ENCODE measurements at regions not wholly inside any gene's neighbourhood (a gene's known extent, or its start where the extent isn't known, plus 50 kb on each side); places are given as distances from the start of the nearest gene placed in this dataset.
"Not testable (repeated sequence)": the region's sequence is repeated elsewhere in the genome, so short reads cannot be mapped to it uniquely, and the experiment has no call there.

DNA sequence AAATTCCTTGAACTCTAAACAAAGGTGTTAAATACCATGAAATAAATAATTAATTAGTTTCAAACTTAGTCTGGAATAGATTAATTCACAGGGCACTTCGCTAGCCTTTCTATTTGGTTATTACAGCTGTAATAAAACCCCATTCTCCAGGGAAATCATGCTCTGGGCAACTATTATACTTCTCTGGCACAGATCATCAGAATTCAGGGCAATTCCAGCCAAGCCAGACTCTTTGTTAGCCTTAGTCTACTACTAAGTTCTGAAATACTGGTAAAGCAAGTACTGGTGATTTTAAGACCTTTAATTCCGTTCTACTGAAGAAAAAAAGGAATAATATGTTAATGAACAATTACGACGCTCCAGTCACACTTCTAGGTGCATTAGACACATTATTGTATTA lies 123.4 kb upstream of the PDE1A start:
- DNase-seq: no peak

DNA sequence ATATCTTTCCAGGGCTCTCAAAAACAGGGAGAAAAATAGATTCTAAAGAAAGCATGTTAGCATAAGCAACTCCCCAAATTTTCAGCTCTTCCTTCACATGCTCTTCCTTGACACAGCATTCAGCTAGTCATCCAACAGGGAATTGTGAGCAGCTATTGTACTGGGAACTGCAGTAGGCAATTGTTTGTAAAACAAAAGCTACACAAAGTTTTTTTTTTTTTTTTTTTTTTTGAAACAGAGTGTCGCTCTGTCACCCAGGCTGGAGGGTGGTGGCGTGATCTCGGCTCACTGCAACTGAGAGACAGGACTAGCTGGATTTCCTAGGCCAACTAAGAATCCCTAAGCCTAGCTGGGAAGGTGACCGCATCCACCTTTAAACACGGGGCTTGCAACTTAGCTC lies 125.4 kb upstream of the PDE1A start:
- not testable (repeated sequence) for DNase-seq

DNA sequence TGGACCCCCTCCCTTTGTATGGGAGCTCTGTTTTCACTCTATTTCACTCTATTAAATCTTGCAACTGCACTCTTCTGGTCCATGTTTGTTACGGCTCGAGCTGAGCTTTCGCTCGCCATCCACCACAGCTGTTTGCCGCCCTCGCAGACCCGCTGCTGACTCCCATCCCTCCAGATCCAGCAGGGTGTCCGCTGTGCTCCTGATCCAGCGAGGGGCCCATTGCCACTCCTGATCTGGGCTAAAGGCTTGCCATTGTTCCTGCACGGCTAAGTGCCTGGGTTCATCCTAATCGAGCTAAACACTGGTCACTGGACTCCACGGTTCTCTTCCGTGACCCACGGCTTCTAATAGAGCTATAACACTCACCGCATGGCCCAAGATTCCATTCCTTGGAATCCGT lies 125.9 kb upstream of the PDE1A start:
- not testable (repeated sequence) for DNase-seq

DNA sequence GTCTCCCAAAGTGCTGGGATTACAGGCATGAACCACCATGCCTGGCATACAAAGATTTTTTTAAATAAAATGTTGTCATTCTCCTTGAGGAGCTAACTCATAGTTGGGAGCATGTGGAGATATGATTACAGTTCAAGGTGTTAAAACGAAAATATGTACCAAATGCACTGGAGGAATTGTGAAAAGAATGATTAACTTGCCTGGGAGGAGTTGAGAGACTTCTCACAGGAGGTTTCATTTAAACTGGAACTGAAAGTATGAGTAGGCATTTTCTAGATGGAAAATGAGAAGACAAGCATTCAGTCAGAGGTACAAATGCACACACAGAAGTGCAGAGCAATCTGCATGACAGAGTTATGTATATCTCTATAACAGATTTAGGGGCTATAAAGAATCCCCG lies 126.6 kb upstream of the PDE1A start:
- no peak for DNase-seq

DNA sequence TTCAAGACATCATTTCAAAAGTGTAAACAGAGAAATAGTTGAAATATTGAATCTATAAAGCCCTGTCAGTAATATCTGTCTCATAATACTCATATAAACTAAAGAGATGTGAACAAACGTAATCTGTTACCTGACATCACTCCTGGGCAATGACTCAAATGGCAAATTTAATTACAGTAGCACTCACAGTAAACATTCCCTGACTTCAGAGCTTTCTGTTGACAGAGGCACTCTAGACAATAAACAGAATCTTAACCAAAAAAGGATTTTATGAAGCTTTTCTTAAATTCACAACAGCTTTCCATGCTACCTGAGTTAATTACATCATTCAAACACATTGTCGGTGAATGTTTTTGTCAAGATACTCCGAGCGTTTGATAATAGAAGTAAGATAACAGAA lies 128.1 kb upstream of the PDE1A start:
- no peak for DNase-seq

DNA sequence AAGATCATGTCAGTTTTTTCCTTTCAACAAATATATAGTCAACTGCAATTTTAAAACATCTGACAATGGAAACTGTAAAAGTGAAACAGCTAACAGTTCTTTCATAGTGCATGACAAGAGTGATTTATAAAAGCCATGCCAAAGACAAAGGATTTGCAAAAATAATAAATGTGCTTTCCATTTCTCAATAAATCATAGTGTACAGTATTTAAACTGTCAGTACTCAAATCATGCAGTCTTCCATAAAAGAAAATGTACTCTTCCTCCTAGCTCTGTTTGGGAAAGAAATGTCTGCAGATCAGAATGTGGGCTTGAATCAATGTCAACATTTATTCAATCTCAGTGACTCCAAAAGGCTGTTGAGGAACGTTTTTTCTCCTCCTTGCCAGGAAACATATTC lies 131.7 kb upstream of the PDE1A start:
- DNase-seq: no peak

DNA sequence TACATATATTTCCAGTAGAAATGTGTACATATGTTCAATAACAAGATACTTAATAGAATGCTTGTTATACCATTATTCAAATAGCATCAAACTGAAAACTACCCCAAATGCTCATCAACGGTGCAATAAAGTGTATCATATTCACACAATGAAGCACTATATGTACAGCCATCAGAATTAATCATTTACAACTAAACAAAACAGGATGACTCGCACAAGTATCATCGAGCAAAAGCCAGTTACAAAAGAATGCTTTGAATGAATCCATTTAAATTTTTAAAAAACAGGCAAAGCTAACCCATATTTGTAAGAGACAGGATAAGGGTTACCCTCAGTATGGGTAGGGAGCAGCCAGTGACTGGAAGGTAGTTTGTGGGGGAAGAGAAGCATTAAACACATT lies 132.8 kb upstream of the PDE1A start:
- no peak for DNase-seq

DNA sequence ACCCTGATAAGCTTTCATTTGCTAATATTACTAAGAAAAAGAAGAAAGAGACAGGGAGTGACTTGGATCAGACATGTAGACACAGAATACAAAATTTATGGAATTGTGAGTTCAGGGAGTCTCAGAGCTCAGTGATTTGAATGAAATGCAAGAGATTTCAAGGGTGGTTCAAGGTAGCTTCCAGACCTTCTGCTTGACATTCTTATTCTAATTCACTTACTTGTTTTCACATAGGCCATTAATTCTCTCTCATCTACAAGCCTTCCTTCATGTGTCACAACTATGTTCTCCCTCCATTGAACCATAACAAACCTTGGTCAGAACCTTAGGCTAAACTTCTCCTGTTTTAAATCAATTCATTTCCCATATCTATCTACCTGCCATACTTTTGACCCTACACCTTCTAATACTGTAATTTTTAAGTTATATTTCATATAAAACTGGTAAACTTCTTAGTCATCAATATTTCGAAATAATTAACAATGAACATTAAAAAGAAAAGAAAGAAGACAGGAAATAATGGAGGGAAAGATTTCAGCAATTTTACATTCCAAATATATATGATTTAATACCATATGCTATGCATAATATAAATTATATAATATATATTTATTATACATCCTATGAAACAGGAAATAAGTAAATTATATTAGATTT lies 139.2 kb upstream of the PDE1A start:
- no peak for DNase-seq

DNA sequence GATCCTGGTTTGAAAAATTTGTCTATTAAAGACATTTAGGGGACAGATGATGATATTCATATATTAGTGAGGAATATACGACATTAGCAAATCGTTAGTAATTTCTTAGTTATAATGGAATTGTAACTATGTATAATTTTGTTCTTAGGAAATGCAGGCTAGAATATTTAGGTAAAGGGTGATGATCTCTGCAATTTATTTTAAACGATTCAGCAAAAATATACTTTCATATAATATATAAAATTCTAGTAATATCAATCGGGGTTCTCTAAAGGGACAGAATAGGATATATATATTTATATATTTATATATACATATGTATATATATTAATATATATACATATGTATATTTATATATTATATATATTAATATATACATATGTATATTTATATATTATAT lies 142.5 kb upstream of the DNAJC10 start:
- no peak for DNase-seq

DNA sequence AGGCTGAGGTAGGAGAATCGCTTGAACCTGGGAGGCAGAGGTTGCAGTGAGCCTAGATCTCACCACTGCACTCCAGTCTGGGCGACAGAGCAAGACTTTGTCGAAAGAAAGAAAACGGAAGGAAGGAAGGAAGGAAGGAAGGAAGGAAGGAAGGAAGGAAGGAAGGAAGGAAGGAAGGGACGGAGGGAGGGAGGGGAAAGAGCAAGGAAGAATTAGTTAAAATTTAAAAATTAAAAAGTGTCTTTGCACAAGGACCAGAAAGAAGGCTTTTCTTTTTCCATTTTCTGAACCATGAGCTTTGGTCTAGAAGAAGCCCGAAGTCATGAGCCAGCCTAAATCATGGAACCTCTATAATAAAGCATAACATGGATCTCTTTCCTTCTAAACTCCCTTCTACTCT lies 138.2 kb upstream of the DNAJC10 start:
- no peak for DNase-seq

DNA sequence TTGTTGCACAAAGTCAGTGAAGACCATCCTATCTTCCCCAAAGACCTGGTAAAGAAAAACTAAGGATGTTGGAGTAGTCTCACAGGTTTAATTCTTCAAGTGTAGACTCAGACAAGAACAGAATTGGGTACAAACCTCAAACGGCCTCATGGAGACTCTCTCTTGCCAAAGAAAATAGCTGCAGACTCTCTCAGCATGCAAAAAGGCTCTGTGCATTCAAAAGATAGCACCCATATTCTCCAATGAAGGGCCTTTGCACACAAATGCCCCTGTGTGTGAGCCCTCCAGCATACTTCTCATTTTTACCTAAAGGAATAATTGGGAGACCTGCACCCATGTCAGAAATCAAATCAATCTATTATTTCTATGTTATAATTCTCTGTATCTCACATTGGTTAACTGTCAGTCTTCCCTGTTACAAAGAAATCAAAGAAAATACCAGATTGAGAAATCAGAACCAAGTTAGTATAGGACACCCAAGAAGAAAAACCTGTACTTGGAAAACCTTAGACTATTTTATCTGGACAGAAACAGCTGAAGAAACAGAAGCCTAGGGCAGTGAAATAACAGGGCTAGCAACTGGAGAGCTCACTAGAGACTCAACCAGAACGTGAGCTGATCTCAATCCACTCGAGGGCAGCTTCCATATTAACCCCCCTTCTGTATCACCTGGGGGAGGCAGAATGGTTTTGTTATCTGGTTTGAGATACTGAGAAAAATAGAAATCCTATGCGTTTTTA lies 134.7 kb upstream of the DNAJC10 start:
- no peak for DNase-seq

DNA sequence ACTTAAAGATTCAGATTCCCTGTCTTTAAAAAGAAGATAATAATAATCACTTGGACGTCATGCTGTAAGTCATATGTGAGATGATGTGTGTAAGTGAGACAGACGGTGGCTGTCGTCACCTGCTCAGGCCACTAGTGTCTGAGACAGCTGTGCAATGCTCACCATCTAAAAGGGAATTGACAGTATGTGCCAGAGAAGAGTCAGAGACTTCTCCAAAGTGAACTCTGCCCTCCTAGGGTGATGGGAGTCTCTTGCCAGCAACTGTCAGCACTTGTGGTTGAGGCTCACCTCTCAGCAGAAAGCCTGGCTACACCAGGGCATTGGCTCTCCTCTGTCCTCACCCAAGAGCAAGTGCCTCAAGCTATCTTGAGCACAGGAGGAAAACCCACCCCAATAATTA lies 131.6 kb upstream of the DNAJC10 start:
- DNase-seq: no peak

DNA sequence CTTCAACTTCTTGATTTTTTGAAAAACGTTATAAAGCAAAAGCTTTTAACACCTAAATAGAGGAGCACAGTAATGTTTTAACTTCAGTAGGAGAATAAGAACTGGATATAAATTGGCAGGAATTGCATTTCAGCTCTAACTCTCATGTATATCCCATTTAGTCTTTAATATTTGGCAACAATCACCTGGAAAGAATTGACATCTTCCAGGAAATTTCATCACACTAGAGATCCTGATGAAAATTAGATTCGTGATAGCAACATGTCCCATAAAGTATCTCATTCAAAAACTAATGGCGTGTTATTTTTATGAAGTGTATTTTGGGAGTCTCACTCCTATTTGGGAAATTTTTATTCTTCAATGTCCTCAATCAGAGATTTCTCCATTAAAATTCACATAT lies 131.1 kb upstream of the DNAJC10 start:
- no peak for DNase-seq

DNA sequence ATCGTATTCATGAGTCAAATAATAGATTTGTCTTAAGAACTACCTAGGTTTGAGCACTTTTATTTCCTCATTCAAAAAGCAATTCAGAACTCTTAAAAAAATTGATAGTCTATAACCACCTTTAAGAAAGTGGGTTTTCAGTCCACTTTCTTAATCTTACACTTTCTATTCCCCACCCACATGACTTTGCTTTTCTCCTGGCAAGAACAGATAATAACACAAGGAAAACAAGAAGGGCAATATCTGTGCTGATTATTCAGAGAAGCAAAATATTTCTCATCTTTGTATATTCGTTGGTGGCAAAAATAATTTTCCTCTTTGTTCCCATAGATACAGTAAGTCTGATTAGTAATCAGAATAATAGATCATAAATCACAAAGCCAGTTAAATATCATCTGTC lies 130.6 kb upstream of the DNAJC10 start:
- DNase-seq: no peak

DNA sequence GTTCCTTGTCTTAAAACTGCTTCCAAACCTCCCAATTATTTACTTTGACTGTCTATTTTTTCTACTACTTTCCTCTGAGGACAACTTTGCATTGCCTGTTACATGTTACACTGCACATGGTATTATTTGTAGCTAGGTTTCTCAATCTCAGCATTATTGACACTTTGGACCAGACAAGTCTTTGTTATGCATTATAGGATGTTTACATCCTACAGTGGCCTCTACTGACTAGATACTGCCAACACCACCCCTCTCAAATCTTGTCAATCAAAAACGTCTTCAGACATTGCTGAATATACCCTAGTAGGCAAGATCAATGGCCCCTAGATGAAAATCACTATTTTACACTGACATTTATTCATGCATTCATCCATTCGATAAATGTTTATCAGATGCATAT lies 129.6 kb upstream of the DNAJC10 start:
- no peak for DNase-seq

DNA sequence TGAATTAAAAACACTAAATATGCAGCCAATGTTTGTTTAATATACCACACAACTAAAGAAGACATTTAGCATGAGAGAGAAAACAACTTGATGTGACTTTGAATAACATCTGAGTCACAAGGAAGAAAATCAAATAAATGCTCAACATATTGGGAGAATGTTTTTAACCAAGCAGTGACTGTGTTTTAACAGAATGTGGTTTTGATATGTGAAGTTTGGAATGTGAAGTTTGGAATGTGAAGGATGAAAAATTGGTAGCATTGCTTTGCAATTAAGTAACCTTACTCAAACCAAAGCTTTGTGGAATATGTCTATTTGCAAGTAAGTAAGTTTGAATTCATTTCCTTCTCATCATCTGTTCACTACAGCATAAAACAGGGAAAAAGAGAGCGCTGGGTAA lies 128.2 kb upstream of the DNAJC10 start:
- DNase-seq: no peak

DNA sequence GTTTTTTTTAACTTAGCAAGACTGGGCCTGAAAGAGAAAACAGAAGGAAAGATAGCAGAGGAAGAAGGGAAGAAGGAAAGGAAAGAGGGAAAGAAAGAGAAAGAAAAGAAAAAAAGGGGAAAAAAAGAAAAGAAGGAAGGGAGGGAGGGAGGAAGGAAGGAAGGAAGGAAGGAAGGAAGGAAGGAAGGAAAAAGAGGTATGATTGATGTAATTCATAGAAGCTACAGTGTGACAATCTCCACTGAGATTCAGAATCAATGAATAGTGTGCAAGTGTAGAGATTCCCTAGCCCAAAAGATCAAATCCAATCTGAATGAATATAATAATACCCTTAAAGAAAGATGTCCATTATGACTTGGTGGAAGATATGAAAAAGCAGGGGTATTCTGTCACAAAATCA lies 126.9 kb upstream of the DNAJC10 start:
- no peak for DNase-seq

DNA sequence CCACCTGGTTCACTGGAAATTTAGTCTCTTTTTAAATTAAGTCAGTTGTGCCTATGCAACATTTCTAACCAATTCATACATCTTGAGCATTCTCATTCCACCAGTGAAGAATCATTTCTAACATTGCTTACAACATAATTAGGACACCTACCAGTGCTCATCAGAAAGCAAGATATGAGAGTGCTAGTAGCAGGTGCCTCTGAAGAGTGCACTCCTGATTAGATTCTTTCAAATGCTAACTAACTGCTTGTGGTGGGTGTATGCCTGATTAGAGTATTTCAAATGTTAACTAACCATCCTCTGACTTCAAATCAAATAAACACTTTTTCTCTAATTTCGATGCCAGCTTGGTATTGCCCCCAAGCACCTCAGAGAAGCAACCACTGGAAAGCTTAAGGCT lies 124.3 kb upstream of the DNAJC10 start:
- no peak for DNase-seq

DNA sequence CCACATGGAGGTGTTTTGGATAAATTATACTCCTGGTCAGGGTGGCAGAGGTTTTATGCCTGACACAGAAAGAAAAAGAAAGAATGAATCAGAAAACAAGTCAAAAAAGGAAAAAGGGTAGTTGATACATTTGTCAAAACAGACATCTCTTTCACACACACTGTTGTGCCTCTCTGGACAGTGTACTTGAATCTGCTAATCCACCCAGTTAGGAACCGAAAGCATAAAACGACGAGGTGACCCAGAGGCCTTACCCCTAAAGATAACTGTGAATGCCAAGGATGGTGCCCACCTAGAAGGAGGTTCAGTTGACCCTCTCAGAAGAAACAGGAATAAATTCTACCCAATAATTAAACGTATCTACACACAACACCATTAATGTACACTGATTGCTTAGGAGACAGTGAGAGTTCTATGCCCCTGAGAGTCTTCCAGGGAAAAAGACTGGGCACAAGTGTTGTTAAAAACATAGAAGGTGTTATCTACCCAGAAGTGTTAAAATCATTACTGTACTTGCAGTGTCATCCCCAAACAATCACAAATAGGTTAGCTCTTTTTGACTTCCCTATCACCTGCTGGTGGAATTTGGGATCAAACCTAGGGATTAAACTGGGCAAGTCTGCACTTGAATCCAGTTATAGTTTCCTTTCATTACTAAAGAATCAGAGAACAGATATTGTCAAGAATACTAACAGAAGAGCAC lies 123.2 kb upstream of the DNAJC10 start:
- DNase-seq: no peak

DNA sequence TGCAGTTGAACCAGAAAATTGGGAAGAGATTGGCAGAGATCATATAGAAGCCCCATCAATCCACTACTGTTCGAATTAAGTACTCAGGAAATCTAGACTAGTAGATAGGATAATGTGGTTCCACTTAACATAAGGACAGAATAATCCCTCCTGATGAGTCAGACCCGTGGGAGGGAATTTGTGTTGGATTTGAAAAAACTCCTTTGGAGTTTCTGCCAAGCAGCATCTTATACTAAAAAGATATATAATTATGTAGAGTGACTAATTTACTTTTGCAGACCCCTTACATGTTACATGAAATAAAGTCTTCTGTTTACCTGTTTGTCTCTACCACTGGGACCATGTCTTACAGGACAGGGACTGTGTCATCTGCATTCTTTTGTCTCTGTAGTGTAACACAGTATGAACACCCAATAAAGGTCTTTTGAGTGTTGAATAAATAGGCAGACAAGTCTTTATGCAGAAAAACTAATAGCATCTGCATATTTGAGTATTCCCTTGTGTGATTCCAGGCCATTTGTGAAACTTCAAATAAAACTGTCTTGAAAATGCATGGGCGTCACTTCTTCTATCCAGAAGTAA lies 122.6 kb upstream of the DNAJC10 start:
- DNase-seq: no peak

DNA sequence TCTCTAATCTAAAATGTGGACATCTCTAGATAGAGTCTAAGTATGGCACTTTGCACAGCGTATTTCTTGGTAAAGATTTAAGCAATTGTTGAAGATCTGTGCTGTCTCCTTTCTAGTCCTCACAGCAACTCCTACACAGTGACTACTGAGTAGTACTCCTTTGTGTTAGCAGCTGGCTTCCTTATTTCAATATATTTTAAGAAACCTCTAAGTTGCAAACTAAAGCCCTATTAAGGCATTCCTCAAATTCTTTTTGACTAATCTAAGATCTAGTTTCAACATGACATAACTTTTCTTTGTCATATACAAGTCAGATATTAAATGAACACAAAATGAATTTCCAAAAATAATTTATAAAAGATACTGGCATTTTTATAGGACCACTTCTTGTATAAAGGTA lies 121.8 kb upstream of the DNAJC10 start:
- DNase-seq: no peak

DNA sequence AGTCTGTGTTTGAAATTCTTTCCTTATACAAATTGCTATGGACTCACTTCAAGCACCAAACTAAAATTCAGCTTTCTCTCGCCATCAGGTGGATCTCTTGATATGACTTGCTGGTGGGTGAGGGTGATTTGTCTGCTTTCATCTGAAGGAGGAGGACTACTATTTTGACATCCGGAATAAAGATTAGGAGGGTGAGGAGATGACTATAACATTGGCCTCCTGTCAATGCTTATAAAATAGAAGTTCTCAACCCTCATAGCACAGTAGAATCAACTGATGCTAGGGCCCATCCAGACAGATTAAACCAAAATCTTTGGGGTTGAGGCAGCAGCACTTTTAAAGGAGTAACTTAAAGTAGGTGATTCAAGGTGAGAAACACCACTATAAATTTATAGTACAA lies 120.4 kb upstream of the DNAJC10 start:
- DNase-seq: no peak

DNA sequence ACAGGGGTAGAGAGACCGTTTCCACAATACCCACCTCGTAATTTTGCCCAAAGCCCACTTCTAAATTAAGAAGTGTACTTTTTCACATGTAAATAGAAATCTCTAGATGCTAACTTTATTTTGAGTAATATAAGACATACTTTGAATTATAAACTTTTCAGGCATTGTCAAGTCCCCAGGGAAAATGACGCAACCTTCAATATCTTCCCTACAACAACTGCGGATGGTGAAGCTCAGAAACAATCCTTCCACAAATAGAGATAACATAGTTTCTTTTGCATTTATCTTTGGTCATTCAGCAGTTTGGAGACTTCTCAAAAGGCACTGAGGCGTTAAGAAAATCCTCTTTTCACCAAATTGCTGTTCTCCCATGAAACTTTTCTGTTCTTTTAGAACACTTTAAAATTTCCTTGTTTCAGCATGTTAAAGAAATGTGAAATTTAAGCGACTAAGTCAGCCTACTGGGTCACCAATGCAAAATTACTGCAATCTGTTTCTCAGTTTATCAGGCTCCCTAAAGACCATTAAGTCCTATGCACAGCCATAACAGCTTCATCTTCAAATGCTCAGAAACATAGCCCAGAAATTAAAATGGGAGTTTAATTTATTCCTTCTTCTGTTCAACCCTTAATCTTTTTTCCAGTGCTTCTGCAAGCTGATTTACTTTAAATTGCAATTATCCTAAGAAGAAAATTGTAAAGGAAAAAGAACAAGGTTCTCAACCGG lies 118.3 kb upstream of the DNAJC10 start:
- no peak for DNase-seq

All from DMS79 (cell line).